Erythroblast (primary cell): ENCODE measurements at regions not wholly inside any gene's neighbourhood (a gene's known extent, or its start where the extent isn't known, plus 50 kb on each side); places are given as distances from the start of the nearest gene placed in this dataset.

Experiments used
- GATA1 ChIP-seq: IDR thresholded peaks from 2 replicates; pipeline ENCODE4 v1.6.1; 2011; ENCODE audit warnings: low read depth, mild to moderate bottlenecking, control low read depth, low read length, moderate library complexity
- POLR2A ChIP-seq: IDR thresholded peaks from 2 replicates; pipeline ENCODE4 v1.6.1; 2011; ENCODE audit warnings: mild to moderate bottlenecking, low read length

- TF ChIP-seq POLR2A (no peak), GATA1 (no peak)
These were observed 109.1 kb upstream of the RMDN2 start for GRCh38 chr2:37816036-37816435.
